ENCODE measurements at regions not wholly inside any gene's neighbourhood (a gene's known extent, or its start where the extent isn't known, plus 50 kb on each side); places are given as distances from the start of the nearest gene placed in this dataset.

GRCh38 chr10:51005551-51005950 lies 68.7 kb upstream of the PRKG1 start:
- Histone ChIP-seq H3K9me3 (no peaks in the 10 kb centered on the region), H3K27me3 (no peaks in the 10 kb centered on the region), H3K27ac (no peak overlapping the region), H3K4me1 (no peaks in the 10 kb centered on the region), H3K4me3 (no peak overlapping the region), H3K36me3 (no peaks in the 10 kb centered on the region)
- intact Hi-C loops (cut with DNase I; ENCODE audit: low total_unique reads) (no loop called here), in situ Hi-C loops (cut with MboI; ENCODE audit: low pct_ligation_motif_present in 1 of 4, low pct_unique_long_range_greater_than_20kb in 1 of 4, low sequenced_read_pairs in 3 of 4) (loop anchor here in 3 of 4 donors (25.0 kb wide), 2 partner anchors 957 to 1207 kb away; no protein-coding TSS in a partner anchor)
- DNase-seq: no peak
- WGBS, 2 donors (ENCODE audit: low coverage in 1 of 2): 73 to 80% methylated on average over 4 of the region's 4 CpGs
- TF ChIP-seq EP300 (IDR thresholded peaks at IDR 0.05; ENCODE audit: low read depth): no peak
- no peak for TF ChIP-seq CTCF (IDR thresholded peaks at IDR 0.05)
- no peak for TF ChIP-seq POLR2AphosphoS5 (IDR thresholded peaks at IDR 0.05)
- TF ChIP-seq POLR2A (IDR thresholded peaks at IDR 0.05): no peak

GRCh38 chr10:51006686-51007085 lies 67.6 kb upstream of the PRKG1 start:
- Histone ChIP-seq H3K4me3 (no peak overlapping the region), H3K36me3 (no peaks in the 10 kb centered on the region), H3K27me3 (no peaks in the 10 kb centered on the region), H3K27ac (no peak overlapping the region), H3K4me1 (no peaks in the 10 kb centered on the region), H3K9me3 (no peaks in the 10 kb centered on the region)
- in situ Hi-C loops (cut with MboI; ENCODE audit: low pct_ligation_motif_present in 1 of 4, low pct_unique_long_range_greater_than_20kb in 1 of 4, low sequenced_read_pairs in 3 of 4): loop anchor here in 3 of 4 donors (25.0 kb wide), 2 partner anchors 956 to 1206 kb away; no protein-coding TSS in a partner anchor
- no peak for DNase-seq
- intact Hi-C loops (cut with DNase I; ENCODE audit: low total_unique reads): no loop called here
- TF ChIP-seq POLR2A (IDR thresholded peaks at IDR 0.05) (no peak), EP300 (IDR thresholded peaks at IDR 0.05; ENCODE audit: low read depth) (no peak), POLR2AphosphoS5 (IDR thresholded peaks at IDR 0.05) (no peak), CTCF (IDR thresholded peaks at IDR 0.05) (no peak)
- 84 to 88% methylated on average over 1 to 5 of the region's 5 CpGs for WGBS, 2 donors (ENCODE audit: low coverage in 1 of 2)

- H3K27ac ChIP-seq: no peak overlapping the region
- H3K27me3 ChIP-seq: no peaks in the 10 kb centered on the region
- no peak for DNase-seq
- no peak overlapping the region for H3K4me3 ChIP-seq
- intact Hi-C loops (cut with DNase I; ENCODE audit: low total_unique reads): no loop called here
- no peak for TF ChIP-seq EP300 (IDR thresholded peaks at IDR 0.05; ENCODE audit: low read depth)
- TF ChIP-seq POLR2A (IDR thresholded peaks at IDR 0.05): no peak
- no peak for TF ChIP-seq CTCF (IDR thresholded peaks at IDR 0.05)
- TF ChIP-seq POLR2AphosphoS5 (IDR thresholded peaks at IDR 0.05): no peak
- no peaks in the 10 kb centered on the region for H3K36me3 ChIP-seq
- H3K4me1 ChIP-seq: no peaks in the 10 kb centered on the region
- in situ Hi-C loops (cut with MboI; ENCODE audit: low pct_ligation_motif_present in 1 of 4, low pct_unique_long_range_greater_than_20kb in 1 of 4, low sequenced_read_pairs in 3 of 4): loop anchor here in 3 of 4 donors (25.0 kb wide), 2 partner anchors 955 to 1205 kb away; no protein-coding TSS in a partner anchor
- WGBS, 2 donors (ENCODE audit: low coverage in 1 of 2): 72% methylated on average over 2 of the region's 2 CpGs; no CpG with 5 or more reads in 1 of the 2 donors
- no peaks in the 10 kb centered on the region for H3K9me3 ChIP-seq
Observed at GRCh38 chr10:51007781-51008180, 66.5 kb upstream of the PRKG1 start.

- Histone ChIP-seq H3K4me3 (no peak overlapping the region), H3K27me3 (no peaks in the 10 kb centered on the region), H3K4me1 (no peaks in the 10 kb centered on the region), H3K9me3 (no peaks in the 10 kb centered on the region), H3K27ac (no peak overlapping the region), H3K36me3 (no peaks in the 10 kb centered on the region)
- intact Hi-C loops (cut with DNase I; ENCODE audit: low total_unique reads) (no loop called here), in situ Hi-C loops (cut with MboI; ENCODE audit: low pct_ligation_motif_present in 1 of 4, low pct_unique_long_range_greater_than_20kb in 1 of 4, low sequenced_read_pairs in 3 of 4) (loop anchor here in 3 of 4 donors (25.0 kb wide), 2 partner anchors 954 to 1204 kb away; no protein-coding TSS in a partner anchor)
- no peak for TF ChIP-seq CTCF (IDR thresholded peaks at IDR 0.05)
- TF ChIP-seq POLR2AphosphoS5 (IDR thresholded peaks at IDR 0.05): no peak
- TF ChIP-seq POLR2A (IDR thresholded peaks at IDR 0.05): no peak
- no peak for TF ChIP-seq EP300 (IDR thresholded peaks at IDR 0.05; ENCODE audit: low read depth)
- DNase-seq: no peak
- 75 to 82% methylated on average over 3 of the region's 3 CpGs for WGBS, 2 donors (ENCODE audit: low coverage in 1 of 2)
Observed at GRCh38 chr10:51008346-51008745, 65.9 kb upstream of the PRKG1 start.
